OCI-LY7 (cell line): ENCODE measurements at regions not wholly inside any gene's neighbourhood (a gene's known extent, or its start where the extent isn't known, plus 50 kb on each side); places are given as distances from the start of the nearest gene placed in this dataset.

ENCODE experiments used
- BruUV-seq: library from RNA; stranded (reverse); fragments of 400-500 nt; replicated peaks from 2 replicates; lab custom pipeline; 2021; lab: Mats Ljungman, UMichigan
- CTCF ChIA-PET: fragments of 300-600 bp; sonication (Branson Sonifier 250); formaldehyde crosslinking; loops from one replicate; lab custom pipeline; 2022; ENCODE audit warnings: antibody characterized with exemption; ENCODE audit not compliant: unreplicated experiment; lab: Charles Lee
- POLR2A ChIA-PET: fragments of 300-600 bp; sonication (Branson Sonifier 250); formaldehyde crosslinking; loops from one replicate; lab custom pipeline; 2022; ENCODE audit warnings: antibody characterized with exemption; lab: Charles Lee
- DNase-seq: peaks from one replicate; pipeline ENCODE4 v3.0.0-alpha.2; 2015; ENCODE audit warnings: low spot score
- H2AFZ ChIP-seq: fragments of 200-600 bp; sonication (generic), shearing (Covaris generic); 2 replicates; pipeline ENCODE4 v1.6.1; 2014; ENCODE audit warnings: mild to moderate bottlenecking, antibody characterized with exemption, low read length, moderate library complexity
- H3K27ac ChIP-seq: fragments of 200-600 bp; sonication (generic); 2 replicates; pipeline ENCODE4 v1.5.1; 2014; ENCODE audit warnings: mixed run types, low read depth, mild to moderate bottlenecking, moderate library complexity, low read length, inconsistent platforms; ENCODE audit not compliant: poor library complexity, severe bottlenecking
- H3K36me3 ChIP-seq: fragments of 200-600 bp; sonication (generic); 2 replicates; pipeline ENCODE4 v1.6.1; 2014; ENCODE audit warnings: mild to moderate bottlenecking, antibody characterized with exemption, low read length, moderate library complexity, mixed read lengths; ENCODE audit not compliant: insufficient read depth
- H3K4me1 ChIP-seq: fragments of 200-600 bp; sonication (generic); 2 replicates; pipeline ENCODE4 v1.5.1; 2014; ENCODE audit warnings: mild to moderate bottlenecking, low read length; ENCODE audit not compliant: insufficient read depth, poor library complexity, severe bottlenecking
- H3K4me2 ChIP-seq: fragments of 200-600 bp; sonication (generic); 2 replicates; pipeline ENCODE4 v1.6.1; 2014; ENCODE audit warnings: mild to moderate bottlenecking, low read length
- H3K4me3 ChIP-seq: fragments of 200-600 bp; sonication (generic); 2 replicates; pipeline ENCODE4 v1.5.1; 2014; ENCODE audit warnings: mild to moderate bottlenecking, low read depth, low read length; ENCODE audit not compliant: poor library complexity, severe bottlenecking
- H3K79me2 ChIP-seq: fragments of 200-600 bp; sonication (generic); 2 replicates; pipeline ENCODE4 v1.6.1; 2016; ENCODE audit warnings: low read depth, mild to moderate bottlenecking, low read length, moderate library complexity, mixed read lengths; ENCODE audit not compliant: insufficient read depth
- H3K9me2 ChIP-seq: fragments of 200-600 bp; sonication (generic); 2 replicates; pipeline ENCODE4 v1.6.1; 2016; ENCODE audit warnings: mild to moderate bottlenecking, low read length, mixed read lengths; ENCODE audit not compliant: insufficient read depth
- H3K9me3 ChIP-seq: fragments of 200-600 bp; sonication (generic); 2 replicates; pipeline ENCODE4 v1.6.1; 2014; ENCODE audit warnings: mild to moderate bottlenecking, mixed run types, low read length, mixed read lengths
- H4K20me1 ChIP-seq: fragments of 200-600 bp; sonication (generic); 2 replicates; pipeline ENCODE4 v1.6.1; 2014; ENCODE audit warnings: mild to moderate bottlenecking, antibody characterized with exemption, low read length, moderate library complexity, mixed read lengths; ENCODE audit not compliant: insufficient read depth
- CTCF ChIP-seq: fragments of 200-600 bp; sonication (generic); conservative IDR thresholded peaks from 2 replicates; pipeline ENCODE4 v1.5.1; 2014; ENCODE audit warnings: mild to moderate bottlenecking, antibody characterized with exemption, low read length, moderate library complexity, mixed read lengths
- EZH2phosphoT487 ChIP-seq: fragments of 200-600 bp; sonication (generic); IDR thresholded peaks from 2 replicates; pipeline ENCODE4 v1.6.1; 2018; ENCODE audit warnings: low read depth, borderline replicate concordance, mild to moderate bottlenecking, mixed run types, antibody characterized with exemption, low read length, moderate library complexity, mixed read lengths
- intact Hi-C: fragments of 100-400 bp; cut with micrococcal nuclease; formaldehyde crosslinking; loops from one replicate; pipeline ENCODE4 v1.10.0; 2022; ENCODE audit not compliant: unreplicated experiment

- BruUV-seq: no TSS peak
- Histone ChIP-seq H3K36me3 (no peaks in the 10 kb centered on the region), H2AFZ (no peak overlapping the region), H3K9me3 (no peaks in the 10 kb centered on the region), H3K79me2 (no peaks in the 10 kb centered on the region), H3K4me2 (no peak overlapping the region), H4K20me1 (no peaks in the 10 kb centered on the region), H3K27ac (no peak overlapping the region), H3K9me2 (no peaks in the 10 kb centered on the region), H3K4me1 (no peaks in the 10 kb centered on the region), H3K4me3 (no peak overlapping the region)
- no peak for TF ChIP-seq EZH2phosphoT487
- no peak for TF ChIP-seq CTCF
- DNase-seq: no peak
- ChIA-PET POLR2A (no interaction called here), CTCF (no interaction called here)
- intact Hi-C loops: loop anchor here (5.0 to 10.0 kb wide), 2 partner anchors 775 to 1087 kb away; no protein-coding TSS in a partner anchor
Measured at GRCh38 chr9:81519816-81520495, 169.4 kb downstream of the TLE1 start.

- BruUV-seq: no TSS peak
- intact Hi-C loops: no loop called here
- H3K9me3 ChIP-seq: no peaks in the 10 kb centered on the region
- H3K27ac ChIP-seq: no peak overlapping the region
- no peak for TF ChIP-seq CTCF
- no peak for TF ChIP-seq EZH2phosphoT487
- no peaks in the 10 kb centered on the region for H3K9me2 ChIP-seq
- POLR2A ChIA-PET: no interaction called here
- no peaks in the 10 kb centered on the region for H3K36me3 ChIP-seq
- H2AFZ ChIP-seq: no peak overlapping the region
- H3K79me2 ChIP-seq: no peaks in the 10 kb centered on the region
- H4K20me1 ChIP-seq: no peaks in the 10 kb centered on the region
- CTCF ChIA-PET: no interaction called here
- H3K4me3 ChIP-seq: no peak overlapping the region
- no peak for DNase-seq
- no peaks in the 10 kb centered on the region for H3K4me1 ChIP-seq
- H3K4me2 ChIP-seq: no peak overlapping the region
Measured at GRCh38 chr9:81517954-81518353, 171.4 kb downstream of the TLE1 start.

- Histone ChIP-seq H3K4me3 (no peak overlapping the region), H3K4me1 (no peaks in the 10 kb centered on the region), H2AFZ (no peak overlapping the region), H4K20me1 (no peaks in the 10 kb centered on the region), H3K36me3 (no peaks in the 10 kb centered on the region), H3K4me2 (no peak overlapping the region), H3K9me2 (no peaks in the 10 kb centered on the region), H3K9me3 (no peaks in the 10 kb centered on the region), H3K79me2 (no peaks in the 10 kb centered on the region), H3K27ac (no peak overlapping the region)
- CTCF ChIA-PET: no interaction called here
- intact Hi-C loops: no loop called here
- TF ChIP-seq EZH2phosphoT487 (no peak), CTCF (no peak)
- POLR2A ChIA-PET: no interaction called here
- no peak for DNase-seq
- no TSS peak for BruUV-seq
Measured at GRCh38 chr9:81513059-81513458, 176.3 kb downstream of the TLE1 start.
